Activated CD8-positive, alpha-beta memory T cell treated with anti-CD3 and anti-CD28 coated beads for 4 hours (primary cell): ENCODE measurements at regions not wholly inside any gene's neighbourhood (a gene's known extent, or its start where the extent isn't known, plus 50 kb on each side); places are given as distances from the start of the nearest gene placed in this dataset.
"Not testable (repeated sequence)": the region's sequence is repeated elsewhere in the genome, so short reads cannot be mapped to it uniquely, and the experiment has no call there.

Source experiments
- DNase-seq, 2 donors: peaks; one replicate each; pipeline ENCODE4 v3.0.0-alpha.2; 2020; ENCODE audit warnings: low read depth in 2 of 2

GRCh38 chr10:63783882-63784281, 262.7 kb downstream of the REEP3 start:
- DNase-seq, result no peak

GRCh38 chr10:63788152-63788821, 267.1 kb downstream of the REEP3 start:
- no peak for DNase-seq

- no peak for DNase-seq
Observed at GRCh38 chr10:63795094-63795860, 274.1 kb downstream of the REEP3 start.

- DNase-seq, result no peak
Observed at GRCh38 chr10:63798599-63799498, 277.6 kb downstream of the REEP3 start.

- no peak for DNase-seq
Observed at GRCh38 chr10:63799521-63800300, 278.5 kb downstream of the REEP3 start.

- no peak for DNase-seq
Observed at GRCh38 chr10:63801166-63801565, 280.0 kb downstream of the REEP3 start.

GRCh38 chr10:63806330-63806729, 285.1 kb downstream of the REEP3 start:
- DNase-seq, result no peak

GRCh38 chr10:63812501-63812900, 291.3 kb downstream of the REEP3 start:
- DNase-seq, result no peak

GRCh38 chr10:63819753-63820329, 298.6 kb downstream of the REEP3 start:
- no peak for DNase-seq

- no peak for DNase-seq
Observed at GRCh38 chr10:63822496-63822895, 301.3 kb downstream of the REEP3 start.

- DNase-seq, result no peak
Observed at GRCh38 chr10:63825111-63825510, 303.9 kb downstream of the REEP3 start.

GRCh38 chr10:63825766-63826165, 304.6 kb downstream of the REEP3 start:
- DNase-seq, result no peak

GRCh38 chr10:63827018-63827417, 305.8 kb downstream of the REEP3 start:
- not testable (repeated sequence) for DNase-seq

- no peak for DNase-seq
Observed at GRCh38 chr10:63829020-63829419, 307.8 kb downstream of the REEP3 start.

- no peak for DNase-seq
Observed at GRCh38 chr10:63829573-63830149, 308.5 kb downstream of the REEP3 start.

- no peak for DNase-seq
Observed at GRCh38 chr10:63832686-63833085, 311.5 kb downstream of the REEP3 start.

- no peak for DNase-seq
Observed at GRCh38 chr10:63833411-63834060, 312.3 kb downstream of the REEP3 start.

GRCh38 chr10:63836666-63837442, 315.7 kb downstream of the REEP3 start:
- no peak for DNase-seq

- no peak for DNase-seq
Observed at GRCh38 chr10:63841761-63842160, 320.6 kb downstream of the REEP3 start.
